Stomach (tissue), 4 donors: ENCODE measurements at regions not wholly inside any gene's neighbourhood (a gene's known extent, or its start where the extent isn't known, plus 50 kb on each side); places are given as distances from the start of the nearest gene placed in this dataset.

ENCODE experiments used
- POLR2A ChIP-seq, 4 donors: fragments of 450-650 bp; IDR thresholded peaks; one replicate each; pipeline ENCODE4 v1.6.1; 2016; ENCODE audit warnings: antibody characterized with exemption in 4 of 4, control low read depth in 2 of 4, mild to moderate bottlenecking in 1 of 4, moderate library complexity in 1 of 4
- TF ChIP-seq, protein P1 (sequence below), 7 experiments: fragments of 450-650 bp in 4 of 7; fragments of 200-600 bp in 3 of 7; sonication (generic) in 3 of 7; IDR thresholded peaks; one replicate each; pipeline ENCODE4 v1.5.1; 2016 to 2019; ENCODE audit warnings: antibody characterized with exemption in 7 of 7, control low read depth in 2 of 7, mild to moderate bottlenecking in 1 of 7

DNA sequence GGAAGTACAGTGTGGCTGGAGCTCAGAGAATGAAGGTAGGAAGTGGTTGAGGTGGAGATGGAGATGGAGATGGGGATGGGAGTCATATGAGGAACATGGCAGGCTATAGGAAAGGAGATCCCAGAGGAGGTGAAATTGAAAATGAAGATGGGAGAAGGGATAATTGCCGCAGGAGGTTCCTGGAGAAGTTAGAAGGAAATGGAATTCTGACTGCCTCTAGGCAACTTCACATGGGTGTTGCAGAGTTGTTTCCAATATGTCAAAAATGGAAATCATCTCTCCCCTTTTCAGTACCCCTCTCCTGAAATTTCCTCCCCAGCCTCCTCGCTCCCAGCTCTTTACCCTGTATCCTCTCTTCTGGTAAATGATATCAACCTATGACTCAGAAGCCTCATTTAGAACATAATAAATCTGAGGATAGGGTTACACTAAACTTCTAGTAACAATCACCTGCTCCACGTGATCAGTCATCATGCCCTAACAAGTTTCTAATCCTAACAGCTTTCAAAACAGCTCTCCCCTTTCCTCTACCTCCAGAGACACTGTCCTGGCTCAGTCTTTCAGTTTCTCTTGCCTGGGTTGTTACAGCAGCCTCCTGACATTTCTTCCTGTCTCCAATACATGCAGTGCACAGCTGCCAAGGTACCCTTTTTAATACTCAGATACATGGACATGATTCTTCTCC lies 201.9 kb upstream of the RBMS1 start:
- TF ChIP-seq POLR2A (IDR thresholded peaks at IDR 0.05), result no peak
- TF ChIP-seq, protein P1, sequence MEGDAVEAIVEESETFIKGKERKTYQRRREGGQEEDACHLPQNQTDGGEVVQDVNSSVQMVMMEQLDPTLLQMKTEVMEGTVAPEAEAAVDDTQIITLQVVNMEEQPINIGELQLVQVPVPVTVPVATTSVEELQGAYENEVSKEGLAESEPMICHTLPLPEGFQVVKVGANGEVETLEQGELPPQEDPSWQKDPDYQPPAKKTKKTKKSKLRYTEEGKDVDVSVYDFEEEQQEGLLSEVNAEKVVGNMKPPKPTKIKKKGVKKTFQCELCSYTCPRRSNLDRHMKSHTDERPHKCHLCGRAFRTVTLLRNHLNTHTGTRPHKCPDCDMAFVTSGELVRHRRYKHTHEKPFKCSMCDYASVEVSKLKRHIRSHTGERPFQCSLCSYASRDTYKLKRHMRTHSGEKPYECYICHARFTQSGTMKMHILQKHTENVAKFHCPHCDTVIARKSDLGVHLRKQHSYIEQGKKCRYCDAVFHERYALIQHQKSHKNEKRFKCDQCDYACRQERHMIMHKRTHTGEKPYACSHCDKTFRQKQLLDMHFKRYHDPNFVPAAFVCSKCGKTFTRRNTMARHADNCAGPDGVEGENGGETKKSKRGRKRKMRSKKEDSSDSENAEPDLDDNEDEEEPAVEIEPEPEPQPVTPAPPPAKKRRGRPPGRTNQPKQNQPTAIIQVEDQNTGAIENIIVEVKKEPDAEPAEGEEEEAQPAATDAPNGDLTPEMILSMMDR (IDR thresholded peaks at IDR 0.05), result no peak
